Heart right ventricle (tissue), 16 donors: ENCODE measurements at regions not wholly inside any gene's neighbourhood (a gene's known extent, or its start where the extent isn't known, plus 50 kb on each side); places are given as distances from the start of the nearest gene placed in this dataset.

ENCODE experiments used
- ATAC-seq, 8 donors: fragments of 200-7000 bp; cut with Tn5 transposase; one replicate each; pipeline ENCODE4 v1.9.1; 2020; ENCODE audit warnings: mild to moderate bottlenecking in 8 of 8, moderate library complexity in 8 of 8, moderate number of reproducible peaks in 1 of 8
- DNase-seq, 2 donors: peaks; one replicate each; pipeline ENCODE4 v3.0.0-alpha.2; 2020
- H3K27ac ChIP-seq, 10 donors: fragments of 200-600 bp; sonication (generic) in 2 of 10; one replicate each; pipeline versions ENCODE4 v1.5.0 to v1.8.0; 2020 to 2022; ENCODE audit warnings: mild to moderate bottlenecking in 3 of 10
- H3K27me3 ChIP-seq, 7 donors: fragments of 200-600 bp; one replicate each; pipeline ENCODE4 v1.8.0; 2021 to 2022; ENCODE audit warnings: mild to moderate bottlenecking in 2 of 7
- H3K36me3 ChIP-seq, 9 donors: fragments of 200-600 bp; sonication (generic) in 1 of 9; one replicate each; pipeline versions ENCODE4 v1.5.0 to v1.8.0; 2020 to 2022; ENCODE audit warnings: mild to moderate bottlenecking in 2 of 9
- H3K4me1 ChIP-seq, 9 donors: fragments of 200-600 bp; sonication (generic) in 1 of 9; one replicate each; pipeline versions ENCODE4 v1.5.0 to v1.8.0; 2020 to 2022; ENCODE audit warnings: mild to moderate bottlenecking in 4 of 9
- H3K4me3 ChIP-seq, 10 donors: fragments of 200-600 bp; sonication (generic) in 2 of 10; one replicate each; pipeline versions ENCODE4 v1.5.0 to v1.8.0; 2020 to 2022; ENCODE audit warnings: mild to moderate bottlenecking in 7 of 10, moderate library complexity in 2 of 10
- H3K9me3 ChIP-seq, 11 donors: fragments of 200-600 bp in 10 of 11; sonication (generic) in 2 of 11; one replicate each; pipeline versions ENCODE4 v1.5.0 to v1.8.0; 2013 to 2022; ENCODE audit warnings: mild to moderate bottlenecking in 2 of 11, control low read depth in 1 of 11, moderate library complexity in 1 of 11
- WGBS, 2 donors: extraction: QIAGEN DNeasy Blood & Tissue Kit; methylation state at CpG; one replicate each; pipeline ENCODE4 v1.1.7; 2013; ENCODE audit warnings: inconsistent platforms in 1 of 2; 5-methylcytosine and 5-hydroxymethylcytosine counted together
- intact Hi-C, 10 donors: fragments of 100-400 bp; cut with DNase I; formaldehyde crosslinking; loops; one replicate each; pipeline versions ENCODE4 v1.11.1 to v1.14.2; 2022
- TF ChIP-seq, protein P1 (sequence below), 9 donors: fragments of 200-600 bp; sonication (generic) in 2 of 9; IDR thresholded peaks; one replicate each; pipeline versions ENCODE4 v1.5.0 to v1.8.0; 2021 to 2022; ENCODE audit warnings: antibody characterized with exemption in 9 of 9, mild to moderate bottlenecking in 5 of 9, moderate library complexity in 1 of 9
- donor health status: Arrhythmogenic right ventricular cardiomyopathy.
- donor health status: ischemic (EF 13 %, LVEDD 7.1; RV severe dilation, severe dysfunction).
- donor health status: healthy with polysubstance abuse.
- donor health status: DM: no; HTN: yes; CAD: no.
- donor health status: DM: no; HTN: no; CAD: no.
- donor health status: ischemic (EF 25% LVEDD 6.9; RV normal size, moderate dysfunction).
- donor health status: ischemic (EF 25% LVEDD 5.7; RV mildly dilated, moderate dysfunction).
- donor health status: healthy.
- donor health status: DM: yes; HTN: yes; CAD: no.
- donor health status: Ischemic cardiomyopathy.
- donor health status: ischemic (EF 35%, LVEDD 5.7; RV mildly dilated, moderate dysfunction).
- donor health status: nonischemic (EF 11% LVEDD 7.7; RV severe dilation, severe dysfunction).
- donor health status: DM: yes; HTN: yes; CAD: no.
- donor health status: PGD.
- donor health status: ischemic (EF 29% LVEDD 5.4; RV normal size, mild dysfunction).
- donor health status: nonischemic (EF 23%, LVEDD 6.1; RV moderate dilation, normal function).

DNA sequence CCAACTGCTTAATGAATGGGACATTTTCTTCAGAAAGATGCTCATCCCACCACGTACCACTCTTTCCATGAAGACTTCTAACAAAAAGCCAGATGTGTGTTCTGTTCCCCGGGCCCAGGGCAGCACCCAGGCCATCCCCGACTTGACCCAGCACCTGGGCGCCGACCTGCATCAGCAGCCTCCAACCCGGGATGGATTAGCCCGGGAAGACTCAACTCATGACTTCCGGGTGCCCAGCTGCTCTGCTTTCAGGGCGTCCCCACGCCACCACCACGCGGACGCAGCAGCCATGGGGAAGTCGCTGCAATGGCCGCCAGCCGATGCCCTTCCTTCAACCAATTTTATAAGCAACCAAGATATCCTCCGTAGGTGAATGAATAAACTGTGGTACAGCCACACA is 123.8 kb upstream of the TUBA3C start:
- H3K4me1 ChIP-seq, result no peaks in the 10 kb centered on the region
- H3K27ac ChIP-seq, result no peak overlapping the region
- H3K4me3 ChIP-seq, result no peak overlapping the region
- H3K27me3 ChIP-seq, result no peaks in the 10 kb centered on the region
- intact Hi-C loops, result no loop called here
- no peaks in the 10 kb centered on the region for H3K36me3 ChIP-seq
- 75 to 76% methylated on average over 17 of the region's 17 CpGs for WGBS, 2 donors
- no peak for DNase-seq
- H3K9me3 ChIP-seq, result peaks cover 0 to 14% (median 0%) of the 10 kb centered on the region in 11 donors
- ATAC-seq, result no peak
- TF ChIP-seq, protein P1, sequence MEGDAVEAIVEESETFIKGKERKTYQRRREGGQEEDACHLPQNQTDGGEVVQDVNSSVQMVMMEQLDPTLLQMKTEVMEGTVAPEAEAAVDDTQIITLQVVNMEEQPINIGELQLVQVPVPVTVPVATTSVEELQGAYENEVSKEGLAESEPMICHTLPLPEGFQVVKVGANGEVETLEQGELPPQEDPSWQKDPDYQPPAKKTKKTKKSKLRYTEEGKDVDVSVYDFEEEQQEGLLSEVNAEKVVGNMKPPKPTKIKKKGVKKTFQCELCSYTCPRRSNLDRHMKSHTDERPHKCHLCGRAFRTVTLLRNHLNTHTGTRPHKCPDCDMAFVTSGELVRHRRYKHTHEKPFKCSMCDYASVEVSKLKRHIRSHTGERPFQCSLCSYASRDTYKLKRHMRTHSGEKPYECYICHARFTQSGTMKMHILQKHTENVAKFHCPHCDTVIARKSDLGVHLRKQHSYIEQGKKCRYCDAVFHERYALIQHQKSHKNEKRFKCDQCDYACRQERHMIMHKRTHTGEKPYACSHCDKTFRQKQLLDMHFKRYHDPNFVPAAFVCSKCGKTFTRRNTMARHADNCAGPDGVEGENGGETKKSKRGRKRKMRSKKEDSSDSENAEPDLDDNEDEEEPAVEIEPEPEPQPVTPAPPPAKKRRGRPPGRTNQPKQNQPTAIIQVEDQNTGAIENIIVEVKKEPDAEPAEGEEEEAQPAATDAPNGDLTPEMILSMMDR (IDR thresholded peaks at IDR 0.05), result no peak

DNA sequence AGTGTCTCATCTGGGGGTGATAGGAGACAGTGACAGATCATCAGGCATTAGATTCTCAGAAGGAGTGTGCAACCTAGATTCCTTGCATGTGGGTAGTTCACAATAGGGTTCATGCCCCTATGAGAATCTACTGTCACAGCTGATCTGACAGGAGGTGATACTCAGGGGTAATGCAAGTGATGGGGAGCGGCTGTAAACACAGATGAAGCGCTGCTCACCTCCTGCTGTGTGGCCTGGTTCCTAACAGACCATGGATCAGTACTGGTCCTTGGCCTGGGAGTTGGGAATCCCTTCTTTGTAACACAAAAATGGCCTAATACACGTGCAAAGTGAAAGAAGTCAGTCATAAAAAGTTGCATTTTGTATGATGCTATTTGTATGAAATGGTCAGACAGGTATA is 107.6 kb upstream of the TUBA3C start:
- H3K4me3 ChIP-seq, result no peak overlapping the region
- no peaks in the 10 kb centered on the region for H3K36me3 ChIP-seq
- intact Hi-C loops, result no loop called here
- H3K9me3 ChIP-seq, result peaks cover 0 to 5% (median 0%) of the 10 kb centered on the region in 11 donors
- 45 to 53% methylated on average over 3 of the region's 3 CpGs for WGBS, 2 donors
- peaks cover 0 to 8% (median 0%) of the 10 kb centered on the region in 7 donors for H3K27me3 ChIP-seq
- ATAC-seq (no peak), DNase-seq (no peak)
- H3K27ac ChIP-seq, result no peak overlapping the region
- H3K4me1 ChIP-seq, result no peaks in the 10 kb centered on the region
- TF ChIP-seq, protein P1 (IDR thresholded peaks at IDR 0.05), result no peak

DNA sequence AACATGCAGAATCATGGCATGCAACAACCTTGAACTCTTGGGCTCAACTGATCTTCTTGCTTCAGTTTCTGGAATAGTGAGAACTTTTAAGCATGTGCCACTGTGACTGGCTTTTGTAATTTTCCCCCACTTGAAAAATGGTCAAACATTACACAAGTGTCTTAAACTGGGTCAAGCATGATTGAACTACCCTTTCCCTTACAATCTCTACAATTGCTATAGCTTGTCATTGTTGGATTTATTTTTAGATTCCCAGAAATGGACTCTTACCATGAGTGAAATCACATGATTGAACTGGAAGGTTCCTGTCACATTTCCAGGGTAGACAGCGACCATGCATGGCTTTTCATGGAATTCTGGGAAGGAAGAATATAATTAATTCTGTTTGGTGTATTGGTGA is 102.2 kb upstream of the TUBA3C start:
- Histone ChIP-seq H3K4me3 (no peak overlapping the region), H3K36me3 (no peaks in the 10 kb centered on the region), H3K27me3 (peaks cover 0 to 8% (median 0%) of the 10 kb centered on the region in 7 donors), H3K27ac (no peak overlapping the region), H3K4me1 (no peaks in the 10 kb centered on the region), H3K9me3 (peaks cover 0 to 5% (median 0%) of the 10 kb centered on the region in 11 donors)
- ATAC-seq (no peak), DNase-seq (no peak)
- WGBS, 2 donors, result 35 to 43% methylated on average over 1 of the region's 1 CpG
- intact Hi-C loops, result no loop called here
- TF ChIP-seq, protein P1 (IDR thresholded peaks at IDR 0.05), result no peak

DNA sequence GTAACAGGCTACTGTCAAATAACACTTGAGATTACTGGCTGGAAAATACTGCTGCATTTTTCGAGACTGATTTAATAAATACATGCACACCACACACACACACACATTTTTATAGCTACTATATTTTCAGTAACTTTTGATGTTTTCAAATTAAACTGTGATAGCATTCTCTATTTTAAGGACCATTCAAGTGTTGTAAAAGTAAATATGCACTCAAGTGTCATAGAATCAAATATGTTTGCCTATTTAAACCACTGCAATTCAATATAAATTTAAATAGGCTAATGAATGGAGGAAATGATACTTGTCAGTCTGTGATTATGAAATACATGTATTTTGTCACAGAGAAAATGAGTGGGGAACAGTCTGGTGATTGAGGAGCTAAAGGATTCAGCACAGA is 86.7 kb upstream of the TUBA3C start:
- intact Hi-C loops, result no loop called here
- TF ChIP-seq, protein P1 (IDR thresholded peaks at IDR 0.05), result no peak
- no peak overlapping the region for H3K27ac ChIP-seq
- H3K4me3 ChIP-seq, result no peak overlapping the region
- H3K9me3 ChIP-seq, result peaks cover 0 to 2% (median 0%) of the 10 kb centered on the region in 11 donors
- peaks cover 0 to 19% (median 0%) of the 10 kb centered on the region in 7 donors for H3K27me3 ChIP-seq
- ATAC-seq, result no peak
- H3K4me1 ChIP-seq, result no peaks in the 10 kb centered on the region
- no peak for DNase-seq
- WGBS, 2 donors, result 34 to 44% methylated on average over 1 of the region's 1 CpG
- no peaks in the 10 kb centered on the region for H3K36me3 ChIP-seq
